ENCODE measurements at regions not wholly inside any gene's neighbourhood (a gene's known extent, or its start where the extent isn't known, plus 50 kb on each side); places are given as distances from the start of the nearest gene placed in this dataset.
"Not testable (repeated sequence)": the region's sequence is repeated elsewhere in the genome, so short reads cannot be mapped to it uniquely, and the experiment has no call there.

GRCh38 chr3:27643355-27643754 is 78.8 kb downstream of the EOMES start:
- Histone ChIP-seq H3K9me3 (ENCODE audit: control insufficient read depth, low read length) (no peaks in the 10 kb centered on the region), H3K27me3 (ENCODE audit: control insufficient read depth, insufficient read depth) (no peaks in the 10 kb centered on the region), H3K27ac (ENCODE audit: low read length) (no peak overlapping the region), H3K4me1 (ENCODE audit: control insufficient read depth, insufficient read depth, low read length) (no peaks in the 10 kb centered on the region), H3K4me3 (ENCODE audit: low read length) (no peak overlapping the region)
- no peak for DNase-seq
- WGBS = 80% methylated on average over 3 of the region's 3 CpGs
- ATAC-seq = no peak
- intact Hi-C loops (cut with DNase I) = no loop called here

GRCh38 chr3:27642796-27643195 is 79.3 kb downstream of the EOMES start:
- no peaks in the 10 kb centered on the region for H3K27me3 ChIP-seq (ENCODE audit: control insufficient read depth, insufficient read depth)
- ATAC-seq (no peak), DNase-seq (no peak)
- intact Hi-C loops (cut with DNase I) = no loop called here
- H3K4me3 ChIP-seq (ENCODE audit: low read length) = no peak overlapping the region
- H3K4me1 ChIP-seq (ENCODE audit: control insufficient read depth, insufficient read depth, low read length) = no peaks in the 10 kb centered on the region
- no peak overlapping the region for H3K27ac ChIP-seq (ENCODE audit: low read length)
- no peaks in the 10 kb centered on the region for H3K9me3 ChIP-seq (ENCODE audit: control insufficient read depth, low read length)
- WGBS = 89% methylated on average over 5 of the region's 5 CpGs

GRCh38 chr3:27641888-27642601 is 80.1 kb downstream of the EOMES start:
- Histone ChIP-seq H3K4me1 (ENCODE audit: control insufficient read depth, insufficient read depth, low read length) (no peaks in the 10 kb centered on the region), H3K4me3 (ENCODE audit: low read length) (no peak overlapping the region), H3K9me3 (ENCODE audit: control insufficient read depth, low read length) (no peaks in the 10 kb centered on the region), H3K27me3 (ENCODE audit: control insufficient read depth, insufficient read depth) (no peaks in the 10 kb centered on the region), H3K27ac (ENCODE audit: low read length) (no peak overlapping the region)
- intact Hi-C loops (cut with DNase I) = no loop called here
- peak in 1 of 2 donors; percentile 12 for ATAC-seq
- no peak for DNase-seq
- WGBS = 94% methylated on average over 5 of the region's 5 CpGs

GRCh38 chr3:27641271-27641800 is 80.8 kb downstream of the EOMES start:
- Histone ChIP-seq H3K27me3 (ENCODE audit: control insufficient read depth, insufficient read depth) (no peaks in the 10 kb centered on the region), H3K9me3 (ENCODE audit: control insufficient read depth, low read length) (no peaks in the 10 kb centered on the region), H3K27ac (ENCODE audit: low read length) (no peak overlapping the region), H3K4me1 (ENCODE audit: control insufficient read depth, insufficient read depth, low read length) (no peaks in the 10 kb centered on the region), H3K4me3 (ENCODE audit: low read length) (no peak overlapping the region)
- no peak for ATAC-seq
- WGBS = 86% methylated on average over 1 of the region's 1 CpG
- no peak for DNase-seq
- intact Hi-C loops (cut with DNase I) = no loop called here

GRCh38 chr3:27639271-27639670 is 82.9 kb downstream of the EOMES start:
- Histone ChIP-seq H3K4me1 (ENCODE audit: control insufficient read depth, insufficient read depth, low read length) (peaks cover 1% of the 10 kb centered on the region), H3K27ac (ENCODE audit: low read length) (no peak overlapping the region), H3K9me3 (ENCODE audit: control insufficient read depth, low read length) (no peaks in the 10 kb centered on the region), H3K4me3 (ENCODE audit: low read length) (no peak overlapping the region), H3K27me3 (ENCODE audit: control insufficient read depth, insufficient read depth) (no peaks in the 10 kb centered on the region)
- DNase-seq (no peak), ATAC-seq (no peak)
- intact Hi-C loops (cut with DNase I) = no loop called here
- WGBS = 82% methylated on average over 2 of the region's 2 CpGs

- WGBS = 60% methylated on average over 6 of the region's 6 CpGs
- ATAC-seq = peak; percentile 20 to 30
- no peaks in the 10 kb centered on the region for H3K27me3 ChIP-seq (ENCODE audit: control insufficient read depth, insufficient read depth)
- H3K4me1 ChIP-seq (ENCODE audit: control insufficient read depth, insufficient read depth, low read length) = peaks cover 1% of the 10 kb centered on the region
- H3K9me3 ChIP-seq (ENCODE audit: control insufficient read depth, low read length) = no peaks in the 10 kb centered on the region
- no peak overlapping the region for H3K27ac ChIP-seq (ENCODE audit: low read length)
- H3K4me3 ChIP-seq (ENCODE audit: low read length) = no peak overlapping the region
- DNase-seq = no peak
- intact Hi-C loops (cut with DNase I) = no loop called here
Measured at GRCh38 chr3:27638594-27638993, 83.5 kb downstream of the EOMES start.

- no peak for DNase-seq
Measured at GRCh38 chr3:27637346-27637995, 84.7 kb downstream of the EOMES start.

GRCh38 chr3:27635006-27635405 is 87.1 kb downstream of the EOMES start:
- H3K27ac ChIP-seq (ENCODE audit: low read length); ATAC-seq; DNase-seq; H3K4me1 ChIP-seq (ENCODE audit: control insufficient read depth, insufficient read depth, low read length); intact Hi-C loops (cut with DNase I); H3K27me3 ChIP-seq (ENCODE audit: control insufficient read depth, insufficient read depth); H3K9me3 ChIP-seq (ENCODE audit: control insufficient read depth, low read length); H3K4me3 ChIP-seq (ENCODE audit: low read length): not testable (repeated sequence)
- 60% methylated on average over 5 of the region's 5 CpGs for WGBS

More at GRCh38 chr3:27637346-27637995, 84.7 kb downstream of the EOMES start:
- no peak for ATAC-seq
- Histone ChIP-seq H3K4me3 (ENCODE audit: low read length) (no peak overlapping the region), H3K27me3 (ENCODE audit: control insufficient read depth, insufficient read depth) (no peaks in the 10 kb centered on the region), H3K27ac (ENCODE audit: low read length) (no peak overlapping the region), H3K4me1 (ENCODE audit: control insufficient read depth, insufficient read depth, low read length) (peaks cover 1% of the 10 kb centered on the region), H3K9me3 (ENCODE audit: control insufficient read depth, low read length) (no peaks in the 10 kb centered on the region)
- intact Hi-C loops (cut with DNase I) = no loop called here
- WGBS = 83% methylated on average over 9 of the region's 9 CpGs

- Histone ChIP-seq H3K27me3 (ENCODE audit: control insufficient read depth, insufficient read depth) (no peaks in the 10 kb centered on the region), H3K4me3 (ENCODE audit: low read length) (peak overlapping the region; percentile 60), H3K27ac (ENCODE audit: low read length) (peak overlapping the region; percentile 51), H3K4me1 (ENCODE audit: control insufficient read depth, insufficient read depth, low read length) (peaks cover 1% of the 10 kb centered on the region), H3K9me3 (ENCODE audit: control insufficient read depth, low read length) (no peaks in the 10 kb centered on the region)
- WGBS = 20% methylated on average over 6 of the region's 6 CpGs
- ATAC-seq (peak; percentile 55 to 69), DNase-seq (no peak)
- intact Hi-C loops (cut with DNase I) = no loop called here
Measured at GRCh38 chr3:27633224-27633545, 88.9 kb downstream of the EOMES start.

GRCh38 chr3:27632431-27633223 is 89.5 kb downstream of the EOMES start:
- Histone ChIP-seq H3K4me1 (ENCODE audit: control insufficient read depth, insufficient read depth, low read length) (peaks cover 1% of the 10 kb centered on the region), H3K27me3 (ENCODE audit: control insufficient read depth, insufficient read depth) (no peaks in the 10 kb centered on the region), H3K27ac (ENCODE audit: low read length) (peak overlapping the region; percentile 51), H3K4me3 (ENCODE audit: low read length) (peak overlapping the region; percentile 60), H3K9me3 (ENCODE audit: control insufficient read depth, low read length) (no peaks in the 10 kb centered on the region)
- peak; percentile 90 to 91 for ATAC-seq
- intact Hi-C loops (cut with DNase I) = no loop called here
- WGBS = 12% methylated on average over 65 of the region's 66 CpGs
- peak; percentile 65 to 83 (median 82) for DNase-seq

- DNase-seq (no peak), ATAC-seq (no peak)
- H3K4me1 ChIP-seq (ENCODE audit: control insufficient read depth, insufficient read depth, low read length) = peaks cover 1% of the 10 kb centered on the region
- intact Hi-C loops (cut with DNase I) = no loop called here
- H3K27me3 ChIP-seq (ENCODE audit: control insufficient read depth, insufficient read depth) = no peaks in the 10 kb centered on the region
- H3K4me3 ChIP-seq (ENCODE audit: low read length) = no peak overlapping the region
- no peak overlapping the region for H3K27ac ChIP-seq (ENCODE audit: low read length)
- no peaks in the 10 kb centered on the region for H3K9me3 ChIP-seq (ENCODE audit: control insufficient read depth, low read length)
- 90% methylated on average over 4 of the region's 4 CpGs for WGBS
Measured at GRCh38 chr3:27630885-27631284, 91.2 kb downstream of the EOMES start.
